ENCODE measurements at regions not wholly inside any gene's neighbourhood (a gene's known extent, or its start where the extent isn't known, plus 50 kb on each side); places are given as distances from the start of the nearest gene placed in this dataset.
"Not testable (repeated sequence)": the region's sequence is repeated elsewhere in the genome, so short reads cannot be mapped to it uniquely, and the experiment has no call there.

GRCh38 chr16:59854846-59855439 is 1120.8 kb upstream of the GOT2 start:
- TF ChIP-seq CTCF (IDR thresholded peaks at IDR 0.05; ENCODE audit: borderline replicate concordance, insufficient read depth, low read depth, low read length) = no peak
- no peak overlapping the region for H3K4me3 ChIP-seq (ENCODE audit: low read depth, low read length)

GRCh38 chr16:59849716-59850115 is 1115.6 kb upstream of the GOT2 start:
- TF ChIP-seq CTCF (IDR thresholded peaks at IDR 0.05; ENCODE audit: borderline replicate concordance, insufficient read depth, low read depth, low read length) = no peak
- H3K4me3 ChIP-seq (ENCODE audit: low read depth, low read length) = no peak overlapping the region

- no peak for TF ChIP-seq CTCF (IDR thresholded peaks at IDR 0.05; ENCODE audit: borderline replicate concordance, insufficient read depth, low read depth, low read length)
- no peak overlapping the region for H3K4me3 ChIP-seq (ENCODE audit: low read depth, low read length)
Measured at GRCh38 chr16:59848296-59848695, 1114.2 kb upstream of the GOT2 start.

GRCh38 chr16:59840169-59840568 is 1106.1 kb upstream of the GOT2 start:
- TF ChIP-seq CTCF (IDR thresholded peaks at IDR 0.05; ENCODE audit: borderline replicate concordance, insufficient read depth, low read depth, low read length) = no peak
- H3K4me3 ChIP-seq (ENCODE audit: low read depth, low read length) = no peak overlapping the region

GRCh38 chr16:59826767-59827166 is 1092.7 kb upstream of the GOT2 start:
- TF ChIP-seq CTCF (IDR thresholded peaks at IDR 0.05; ENCODE audit: borderline replicate concordance, insufficient read depth, low read depth, low read length) = no peak
- H3K4me3 ChIP-seq (ENCODE audit: low read depth, low read length) = no peak overlapping the region

- not testable (repeated sequence) for H3K4me3 ChIP-seq (ENCODE audit: low read depth, low read length)
Measured at GRCh38 chr16:59809488-59809887, 1075.4 kb upstream of the GOT2 start.

GRCh38 chr16:59783191-59783590 is 1049.1 kb upstream of the GOT2 start:
- no peak overlapping the region for H3K4me3 ChIP-seq (ENCODE audit: low read depth, low read length)
- no peak for TF ChIP-seq CTCF (IDR thresholded peaks at IDR 0.05; ENCODE audit: borderline replicate concordance, insufficient read depth, low read depth, low read length)

GRCh38 chr16:59773330-59773729 is 1039.2 kb upstream of the GOT2 start:
- TF ChIP-seq CTCF (IDR thresholded peaks at IDR 0.05; ENCODE audit: borderline replicate concordance, insufficient read depth, low read depth, low read length) = no peak
- no peak overlapping the region for H3K4me3 ChIP-seq (ENCODE audit: low read depth, low read length)
